ENCODE measurements at regions not wholly inside any gene's neighbourhood (a gene's known extent, or its start where the extent isn't known, plus 50 kb on each side); places are given as distances from the start of the nearest gene placed in this dataset.

DNA sequence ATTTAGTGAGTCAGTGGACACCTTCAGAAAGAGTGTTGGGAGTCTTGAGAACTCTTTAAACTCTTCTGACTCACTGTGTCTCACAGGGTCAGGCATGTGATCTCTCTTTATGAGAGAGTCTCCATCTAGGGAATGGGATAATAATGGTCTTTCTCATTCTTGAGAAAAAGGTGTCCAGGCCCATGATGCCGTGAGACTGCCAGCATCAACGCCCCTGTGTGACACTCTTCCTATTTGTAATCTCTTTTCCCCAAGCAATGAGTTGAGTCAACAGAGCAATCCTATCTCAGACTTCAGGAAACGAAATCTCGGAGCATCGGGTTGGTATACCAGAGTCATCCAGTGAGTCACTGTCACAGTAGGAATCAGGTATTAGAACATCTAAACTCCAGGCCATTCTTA, 82.3 kb upstream of the BMP2 start:
- TF ChIP-seq, protein P1, sequence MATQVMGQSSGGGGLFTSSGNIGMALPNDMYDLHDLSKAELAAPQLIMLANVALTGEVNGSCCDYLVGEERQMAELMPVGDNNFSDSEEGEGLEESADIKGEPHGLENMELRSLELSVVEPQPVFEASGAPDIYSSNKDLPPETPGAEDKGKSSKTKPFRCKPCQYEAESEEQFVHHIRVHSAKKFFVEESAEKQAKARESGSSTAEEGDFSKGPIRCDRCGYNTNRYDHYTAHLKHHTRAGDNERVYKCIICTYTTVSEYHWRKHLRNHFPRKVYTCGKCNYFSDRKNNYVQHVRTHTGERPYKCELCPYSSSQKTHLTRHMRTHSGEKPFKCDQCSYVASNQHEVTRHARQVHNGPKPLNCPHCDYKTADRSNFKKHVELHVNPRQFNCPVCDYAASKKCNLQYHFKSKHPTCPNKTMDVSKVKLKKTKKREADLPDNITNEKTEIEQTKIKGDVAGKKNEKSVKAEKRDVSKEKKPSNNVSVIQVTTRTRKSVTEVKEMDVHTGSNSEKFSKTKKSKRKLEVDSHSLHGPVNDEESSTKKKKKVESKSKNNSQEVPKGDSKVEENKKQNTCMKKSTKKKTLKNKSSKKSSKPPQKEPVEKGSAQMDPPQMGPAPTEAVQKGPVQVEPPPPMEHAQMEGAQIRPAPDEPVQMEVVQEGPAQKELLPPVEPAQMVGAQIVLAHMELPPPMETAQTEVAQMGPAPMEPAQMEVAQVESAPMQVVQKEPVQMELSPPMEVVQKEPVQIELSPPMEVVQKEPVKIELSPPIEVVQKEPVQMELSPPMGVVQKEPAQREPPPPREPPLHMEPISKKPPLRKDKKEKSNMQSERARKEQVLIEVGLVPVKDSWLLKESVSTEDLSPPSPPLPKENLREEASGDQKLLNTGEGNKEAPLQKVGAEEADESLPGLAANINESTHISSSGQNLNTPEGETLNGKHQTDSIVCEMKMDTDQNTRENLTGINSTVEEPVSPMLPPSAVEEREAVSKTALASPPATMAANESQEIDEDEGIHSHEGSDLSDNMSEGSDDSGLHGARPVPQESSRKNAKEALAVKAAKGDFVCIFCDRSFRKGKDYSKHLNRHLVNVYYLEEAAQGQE (IDR thresholded peaks at IDR 0.05; ENCODE audit: insufficient read depth in 1 of 2, low read depth in 2 of 2, low read length in 2 of 2): no peak
- TF ChIP-seq POLR2AphosphoS5 (IDR thresholded peaks at IDR 0.05; ENCODE audit: low read depth, low read length) (no peak), TAF1 (IDR thresholded peaks at IDR 0.05; ENCODE audit: borderline replicate concordance, insufficient read depth, low read length) (no peak), SIN3A (IDR thresholded peaks at IDR 0.05; ENCODE audit: borderline replicate concordance, insufficient read depth, low read length) (no peak), FOXP2 (optimal IDR thresholded peaks at IDR 0.05; ENCODE audit: borderline replicate concordance, extremely low read depth, extremely low read length, insufficient read depth) (no peak)

Data from PFSK-1 (cell line).